ENCODE measurements at regions not wholly inside any gene's neighbourhood (a gene's known extent, or its start where the extent isn't known, plus 50 kb on each side); places are given as distances from the start of the nearest gene placed in this dataset.

DNA sequence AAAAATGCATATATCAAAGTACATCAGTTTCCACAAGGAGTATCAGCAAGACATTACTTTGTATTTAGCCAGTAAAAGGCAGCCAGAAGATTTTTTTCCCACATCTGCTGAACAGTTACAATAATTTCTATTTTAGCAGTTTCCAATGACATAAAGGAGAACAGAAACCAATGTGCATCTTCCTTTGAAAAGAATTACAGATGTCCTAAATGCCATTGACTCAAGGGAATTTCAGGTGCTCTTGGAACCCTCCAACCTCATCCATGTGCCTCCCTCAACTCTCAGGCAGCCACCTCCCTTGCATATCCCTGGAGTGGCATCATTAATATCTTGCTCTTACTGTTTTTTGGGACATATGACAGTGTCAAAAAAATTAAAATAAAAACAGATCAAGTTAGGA, 62.2 kb upstream of the ST8SIA1 start:
- ChIA-PET CTCF (no interaction called here), POLR2A (interaction anchor here (2.5 kb wide), 1 partner anchor 13 kb away, joined by 12 read pairs; no protein-coding TSS in a partner anchor)

DNA sequence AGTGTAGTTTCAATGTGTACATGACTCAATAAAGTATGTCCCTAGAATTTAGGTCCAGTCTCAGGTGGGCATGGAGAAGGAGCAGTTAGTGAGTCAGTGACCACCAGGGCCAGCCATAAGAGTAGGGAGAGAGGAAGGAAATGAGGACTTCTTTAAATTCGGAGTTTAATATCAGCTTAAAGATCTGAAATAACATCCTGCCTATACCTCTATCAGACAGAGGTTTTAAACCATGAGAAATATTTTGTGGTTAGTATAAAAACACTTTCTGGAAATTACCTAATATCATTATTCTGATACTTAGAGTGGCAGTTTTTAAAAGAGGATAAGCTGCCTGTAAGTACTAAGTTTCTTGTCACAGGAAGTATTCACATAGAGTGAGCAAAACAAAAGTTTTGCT, 61.7 kb upstream of the ST8SIA1 start:
- POLR2A ChIA-PET = interaction anchor here (2.5 kb wide), 1 partner anchor 14 kb away, joined by 12 read pairs; no protein-coding TSS in a partner anchor
- CTCF ChIA-PET = no interaction called here

DNA sequence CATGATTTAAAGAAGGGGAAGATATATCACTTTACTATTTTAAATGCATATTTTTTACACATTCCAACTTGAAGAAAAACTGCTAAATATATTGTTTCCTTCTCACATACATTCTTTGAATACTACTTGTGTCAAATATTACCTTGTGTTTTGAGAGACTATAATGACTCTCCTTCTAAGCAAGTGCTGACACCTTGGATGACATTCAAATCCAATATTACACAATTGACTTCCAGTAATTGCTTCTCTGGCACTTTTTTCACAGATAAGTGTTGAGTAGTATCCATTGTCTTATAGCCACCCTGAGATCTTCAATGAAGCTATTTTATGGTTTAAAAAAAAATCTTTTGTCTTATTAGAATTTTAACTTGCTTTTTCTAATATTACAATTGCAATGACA, 61.2 kb upstream of the ST8SIA1 start:
- CTCF ChIA-PET = no interaction called here
- POLR2A ChIA-PET = interaction anchor here (2.5 kb wide), 1 partner anchor 14 kb away, joined by 12 read pairs; no protein-coding TSS in a partner anchor

All from activated CD8-positive, alpha-beta memory T cell treated with anti-CD3 and anti-CD28 coated beads for 36 hours (primary cell).